SK-N-SH treated with all-trans-retinoic acid at 6 μM for 48 hours (cell line): ENCODE measurements at regions not wholly inside any gene's neighbourhood (a gene's known extent, or its start where the extent isn't known, plus 50 kb on each side); places are given as distances from the start of the nearest gene placed in this dataset.

Experiments used
- ATAC-seq: fragments of 200-7000 bp; cut with Tn5 transposase; 3 replicates; pipeline ENCODE4 v1.9.1; 2020; ENCODE audit warnings: mild to moderate bottlenecking, moderate library complexity
- ARNTL ChIP-seq: fragments of 450-650 bp; formaldehyde crosslinking; IDR thresholded peaks from 2 replicates; pipeline ENCODE4 v1.5.0; 2020; ENCODE audit warnings: low read depth, mild to moderate bottlenecking, moderate library complexity, borderline replicate concordance
- BACH2 ChIP-seq: fragments of 250-450 bp; sonication (Bioruptor Pico); IDR thresholded peaks from 2 replicates; pipeline ENCODE4 v1.9.0; 2021; ENCODE audit warnings: mild to moderate bottlenecking, borderline replicate concordance
- CREB5 ChIP-seq: fragments of 250-450 bp; sonication (Bioruptor Pico); IDR thresholded peaks from 2 replicates; pipeline ENCODE4 v1.5.1; 2020; ENCODE audit warnings: low read depth, mild to moderate bottlenecking, moderate library complexity
- CSDC2 ChIP-seq: fragments of 250-450 bp; sonication (Bioruptor Pico); IDR thresholded peaks from 2 replicates; pipeline ENCODE4 v1.5.0; 2020; ENCODE audit warnings: mild to moderate bottlenecking, moderate library complexity
- CSRNP3 ChIP-seq: fragments of 250-450 bp; sonication (Bioruptor Pico); IDR thresholded peaks from 2 replicates; pipeline ENCODE4 v1.5.1; 2021; ENCODE audit warnings: mild to moderate bottlenecking, moderate library complexity
- GLIS3 ChIP-seq: fragments of 250-450 bp; sonication (Bioruptor Pico); IDR thresholded peaks from 2 replicates; pipeline ENCODE4 v1.5.0; 2020; ENCODE audit warnings: mild to moderate bottlenecking, moderate library complexity
- ISL1 ChIP-seq: fragments of 250-450 bp; sonication (Bioruptor Pico); IDR thresholded peaks from 2 replicates; pipeline ENCODE4 v2.1.2; 2022; ENCODE audit warnings: mild to moderate bottlenecking, moderate library complexity
- PATZ1 ChIP-seq: fragments of 250-450 bp; sonication (Bioruptor Pico); IDR thresholded peaks from 2 replicates; pipeline ENCODE4 v1.8.0; 2020; ENCODE audit warnings: mild to moderate bottlenecking, moderate library complexity, borderline replicate concordance
- POU6F1 ChIP-seq: fragments of 250-450 bp; sonication (Bioruptor Pico); IDR thresholded peaks from 2 replicates; pipeline ENCODE4 v1.8.0; 2021; ENCODE audit warnings: low read depth, mild to moderate bottlenecking, moderate library complexity, borderline replicate concordance
- PPARA ChIP-seq: fragments of 250-450 bp; sonication (Bioruptor Pico); IDR thresholded peaks from 2 replicates; pipeline ENCODE4 v1.5.0; 2020; ENCODE audit warnings: mild to moderate bottlenecking, borderline replicate concordance
- SNAI2 ChIP-seq: fragments of 250-450 bp; sonication (Bioruptor Pico); IDR thresholded peaks from 2 replicates; pipeline ENCODE4 v1.5.0; 2020; ENCODE audit warnings: mild to moderate bottlenecking, moderate library complexity
- TCF4 ChIP-seq: fragments of 250-450 bp; sonication (Bioruptor Pico); IDR thresholded peaks from 2 replicates; pipeline ENCODE4 v1.8.0; 2021; ENCODE audit warnings: mild to moderate bottlenecking, moderate library complexity, borderline replicate concordance
- TOX ChIP-seq: fragments of 250-450 bp; sonication (Bioruptor Pico); IDR thresholded peaks from 2 replicates; pipeline ENCODE4 v1.8.0; 2021; ENCODE audit warnings: mild to moderate bottlenecking, moderate library complexity, borderline replicate concordance
- ZC3H10 ChIP-seq: fragments of 250-450 bp; sonication (Bioruptor Pico); IDR thresholded peaks from 2 replicates; pipeline ENCODE4 v1.5.1; 2021; ENCODE audit warnings: mild to moderate bottlenecking, moderate library complexity
- ZFP3 ChIP-seq: fragments of 250-450 bp; sonication (Bioruptor Pico); IDR thresholded peaks from 2 replicates; pipeline ENCODE4 v1.5.0; 2020; ENCODE audit warnings: mild to moderate bottlenecking, moderate library complexity
- ZFP30 ChIP-seq: fragments of 450-650 bp; formaldehyde crosslinking; IDR thresholded peaks from 2 replicates; pipeline ENCODE4 v1.5.0; 2022; ENCODE audit warnings: mild to moderate bottlenecking, moderate library complexity
- ZNF565 ChIP-seq: fragments of 450-650 bp; formaldehyde crosslinking; conservative IDR thresholded peaks from 2 replicates; pipeline ENCODE4 v1.5.0; 2020; ENCODE audit warnings: low read depth, mild to moderate bottlenecking, moderate library complexity
- ZNF70 ChIP-seq: fragments of 450-650 bp; formaldehyde crosslinking; IDR thresholded peaks from 2 replicates; pipeline ENCODE4 v1.5.0; 2020; ENCODE audit warnings: mild to moderate bottlenecking, moderate library complexity
- ZNF8 ChIP-seq: fragments of 450-650 bp; formaldehyde crosslinking; IDR thresholded peaks from 2 replicates; pipeline ENCODE4 v1.5.0; 2020; ENCODE audit warnings: mild to moderate bottlenecking, moderate library complexity

GRCh38 chr1:103854279-103854678 is 104.6 kb downstream of the AMY1C start:
- ATAC-seq = no peak
- no peak for TF ChIP-seq ZNF8 (CRISPR knock-in tag)
- TF ChIP-seq ZFP30 = no peak
- TF ChIP-seq GLIS3 = no peak
- no peak for TF ChIP-seq TOX (CRISPR knock-in tag)
- no peak for TF ChIP-seq POU6F1
- no peak for TF ChIP-seq CREB5 (CRISPR knock-in tag)
- TF ChIP-seq ZNF70 (CRISPR knock-in tag) = no peak

- TF ChIP-seq CSDC2 = no peak
- no peak for TF ChIP-seq BACH2 (CRISPR knock-in tag)
- TF ChIP-seq CSRNP3 (CRISPR knock-in tag) = no peak
- no peak for TF ChIP-seq ARNTL (CRISPR knock-in tag)
- TF ChIP-seq ZNF565 (CRISPR knock-in tag) = no peak
- no peak for TF ChIP-seq PATZ1 (CRISPR knock-in tag)
- TF ChIP-seq ZFP3 = no peak
- no peak for TF ChIP-seq ZFP30
- no peak for TF ChIP-seq GLIS3
- no peak for TF ChIP-seq PPARA (CRISPR knock-in tag)
- no peak for TF ChIP-seq ZC3H10 (CRISPR knock-in tag)
- no peak for TF ChIP-seq POU6F1
- TF ChIP-seq ISL1 (CRISPR knock-in tag) = no peak
- TF ChIP-seq ZNF8 (CRISPR knock-in tag) = no peak
- ATAC-seq = no peak
Observed at GRCh38 chr1:103859721-103860120, 110.0 kb downstream of the AMY1C start.

GRCh38 chr1:103898576-103899345 is 149.1 kb downstream of the AMY1C start:
- no peak for TF ChIP-seq ZNF565 (CRISPR knock-in tag)
- TF ChIP-seq, all 23 proteins: peak for 0
- no peak for ATAC-seq

GRCh38 chr1:103900005-103900404 is 150.3 kb downstream of the AMY1C start:
- no peak for ATAC-seq

More at GRCh38 chr1:103900005-103900404, 150.3 kb downstream of the AMY1C start:
- no peak for TF ChIP-seq TCF4
- no peak for TF ChIP-seq TOX (CRISPR knock-in tag)
- TF ChIP-seq CREB5 (CRISPR knock-in tag) = no peak
- TF ChIP-seq ZNF70 (CRISPR knock-in tag) = no peak
- TF ChIP-seq ISL1 (CRISPR knock-in tag) = no peak
- no peak for TF ChIP-seq PPARA (CRISPR knock-in tag)
- TF ChIP-seq ZNF8 (CRISPR knock-in tag) = no peak
- TF ChIP-seq SNAI2 = no peak
- TF ChIP-seq CSDC2 = no peak
- no peak for TF ChIP-seq ARNTL (CRISPR knock-in tag)
